Stimulated activated CD4-positive, alpha-beta T cell treated with anti-CD3 and anti-CD28 coated beads, Interleukin-15, amount 100 ng/mL, for 48 hours (primary cell): ENCODE measurements at regions not wholly inside any gene's neighbourhood (a gene's known extent, or its start where the extent isn't known, plus 50 kb on each side); places are given as distances from the start of the nearest gene placed in this dataset.

Experiments used
- DNase-seq, 2 donors: peaks; one replicate each; pipeline ENCODE4 v3.0.0-alpha.2; 2020; ENCODE audit warnings: low read depth in 2 of 2

GRCh38 chr6:102417368-102417998 is 1024.0 kb downstream of the GRIK2 start:
- DNase-seq = no peak

- DNase-seq = no peak
Measured at GRCh38 chr6:102415891-102416290, 1022.4 kb downstream of the GRIK2 start.

DNA sequence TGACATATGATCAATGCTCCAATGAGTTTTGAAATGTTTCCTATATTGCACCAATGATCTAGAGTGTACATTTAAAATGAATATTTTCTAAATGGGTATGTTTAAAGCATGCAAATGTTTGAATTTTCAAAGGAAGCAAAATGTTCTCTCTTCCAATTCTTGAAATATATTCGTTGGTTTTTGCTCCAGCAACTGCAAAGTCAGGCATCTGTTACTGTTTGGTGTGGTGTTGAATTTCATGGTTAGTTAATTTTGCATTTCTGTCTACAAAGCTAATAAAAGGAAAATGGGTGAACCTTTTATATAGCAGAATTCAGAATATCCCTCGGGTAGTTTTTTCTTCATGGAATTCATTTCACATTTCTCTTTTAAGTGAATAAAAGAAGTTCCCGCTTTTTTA is 1018.3 kb downstream of the GRIK2 start:
- DNase-seq = no peak

DNA sequence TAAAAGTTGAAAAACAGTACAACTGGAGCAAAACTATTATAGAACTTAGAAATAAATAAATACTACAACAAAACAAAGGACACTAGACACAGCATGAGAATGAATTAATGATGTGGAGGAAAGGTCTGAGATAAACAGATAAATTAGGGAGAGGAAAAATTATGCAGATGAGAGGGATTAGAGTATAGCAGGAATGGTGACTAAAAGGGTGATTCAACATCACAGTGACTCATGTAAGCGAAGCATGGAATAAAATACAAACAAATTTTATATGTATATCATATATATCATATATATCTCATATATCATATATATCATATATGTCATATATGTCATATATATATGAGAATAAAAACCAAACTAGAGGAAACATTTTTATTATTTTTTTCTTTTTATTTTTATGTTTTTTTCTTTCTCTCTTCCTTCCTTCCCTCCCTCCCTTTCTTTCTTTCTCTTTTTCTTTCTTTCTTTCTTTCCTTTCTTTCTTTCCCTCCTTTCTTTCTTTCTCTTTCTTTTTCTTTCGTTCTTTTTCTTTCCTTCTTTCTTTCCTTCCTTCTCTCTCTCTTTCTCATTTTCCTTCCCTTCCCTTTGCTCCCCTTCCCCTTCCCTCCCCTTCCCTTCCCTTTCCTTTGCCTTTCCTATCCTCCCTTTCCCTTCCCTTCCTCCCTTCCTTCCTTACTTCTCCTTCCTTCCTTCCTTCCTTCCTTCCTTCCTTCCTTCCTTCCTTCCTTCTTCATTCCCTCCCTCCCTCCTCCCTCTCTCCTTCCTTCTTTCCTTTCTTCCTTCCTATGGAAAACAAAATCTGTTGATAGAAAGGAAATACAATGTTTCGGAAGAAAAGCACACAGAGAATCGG is 1014.6 kb downstream of the GRIK2 start:
- DNase-seq = no peak

GRCh38 chr6:102405860-102406259 is 1012.4 kb downstream of the GRIK2 start:
- no peak for DNase-seq

DNA sequence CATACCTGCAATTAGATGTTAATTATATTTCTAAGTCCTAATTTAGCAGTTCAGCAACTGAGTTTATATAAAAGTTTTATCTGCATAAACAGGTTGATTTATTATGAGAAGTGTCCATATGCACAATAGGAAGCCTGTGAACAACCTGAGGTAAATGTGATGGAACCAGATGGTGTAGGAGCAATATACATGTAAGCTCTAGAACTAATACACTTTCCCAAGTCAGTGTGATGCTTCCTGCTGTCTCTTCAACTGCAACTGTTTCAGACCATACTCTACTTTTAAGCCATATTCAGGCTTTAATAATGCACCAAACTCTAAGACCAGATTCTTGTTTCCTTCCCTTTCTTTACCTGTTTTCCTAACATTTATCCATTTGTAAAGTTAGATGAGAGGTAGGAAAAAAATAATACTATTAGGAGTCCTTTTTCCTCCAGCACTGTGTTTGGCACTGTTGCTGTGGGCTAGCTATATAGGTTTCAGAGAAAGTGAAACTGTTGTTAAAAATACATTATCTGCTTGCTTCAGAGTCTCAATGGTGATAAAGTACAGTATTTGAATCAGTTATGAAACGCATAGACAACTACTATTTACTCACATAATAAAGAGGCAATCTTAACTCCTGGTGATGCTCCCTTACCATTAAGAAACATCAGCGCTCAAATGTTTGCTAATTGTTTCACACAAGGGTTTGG is 1009.3 kb downstream of the GRIK2 start:
- no peak for DNase-seq

DNA sequence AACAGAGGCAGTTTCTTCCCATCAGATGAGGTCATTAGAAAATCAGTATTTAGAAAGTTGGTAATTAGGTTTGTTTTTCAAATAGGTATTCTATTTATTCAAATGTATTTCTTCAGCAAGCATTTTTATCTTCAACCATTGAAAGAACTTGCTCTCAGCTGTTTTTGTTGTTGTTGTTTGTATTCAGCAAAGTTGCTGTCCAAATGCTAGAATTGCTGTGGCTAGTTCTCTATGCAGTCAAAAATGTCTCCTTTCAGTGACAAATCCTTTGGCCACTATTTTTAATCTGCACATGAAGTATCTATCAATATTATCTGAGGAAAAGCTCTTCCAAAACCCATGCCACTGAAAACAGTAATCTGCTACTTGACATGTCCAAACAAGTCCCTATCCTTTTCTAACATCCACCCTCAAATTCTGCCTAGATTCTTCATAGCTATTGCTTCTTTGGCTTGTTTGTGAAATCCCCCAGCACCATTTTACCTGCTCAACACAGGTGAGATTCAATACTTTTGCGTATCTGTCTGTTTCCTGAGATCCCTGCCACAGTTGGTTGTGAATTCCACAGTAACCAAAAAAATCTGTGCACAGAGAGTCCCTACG is 1005.4 kb downstream of the GRIK2 start:
- no peak for DNase-seq

- no peak for DNase-seq
Measured at GRCh38 chr6:102390541-102390940, 997.0 kb downstream of the GRIK2 start.

DNA sequence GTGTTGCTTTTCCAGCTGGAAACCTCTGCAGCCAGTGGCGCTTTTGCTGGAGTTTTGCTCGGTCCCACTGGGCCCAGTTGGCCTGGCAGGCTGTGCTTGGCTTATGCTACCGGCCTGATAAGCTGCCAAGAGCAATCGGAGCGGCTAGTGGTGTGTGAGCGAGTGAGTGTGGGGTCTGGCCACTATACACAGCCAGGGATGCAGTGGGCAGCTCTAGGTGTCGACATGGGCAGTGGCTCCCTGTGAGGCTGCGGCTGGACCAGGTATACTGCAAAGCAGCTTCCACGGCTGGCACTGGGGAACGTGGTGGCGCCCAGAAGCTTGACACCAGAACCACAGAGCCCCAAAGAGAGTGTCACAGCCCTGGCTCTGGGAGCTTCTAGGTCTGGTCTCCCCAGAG is 996.5 kb downstream of the GRIK2 start:
- DNase-seq = no peak

GRCh38 chr6:102387326-102388033 is 994.0 kb downstream of the GRIK2 start:
- no peak for DNase-seq

DNA sequence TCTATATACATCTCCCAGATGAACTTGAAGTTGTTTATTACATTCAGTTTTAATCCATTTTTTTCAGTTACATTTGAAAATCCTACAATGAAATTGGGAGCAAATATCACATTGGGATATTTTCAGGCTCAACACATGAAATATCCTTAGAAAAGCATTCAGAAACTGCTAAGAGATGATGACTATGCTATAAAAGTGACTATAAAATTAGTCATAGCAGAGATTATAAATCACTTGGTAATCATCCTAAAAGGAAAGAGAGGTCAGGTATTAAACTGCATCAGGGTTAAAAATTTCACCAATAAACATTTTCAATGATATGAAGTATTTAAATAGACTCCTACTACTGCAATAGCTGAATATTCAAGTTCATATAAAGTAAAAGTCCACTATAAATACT is 987.7 kb downstream of the GRIK2 start:
- DNase-seq = no peak

DNA sequence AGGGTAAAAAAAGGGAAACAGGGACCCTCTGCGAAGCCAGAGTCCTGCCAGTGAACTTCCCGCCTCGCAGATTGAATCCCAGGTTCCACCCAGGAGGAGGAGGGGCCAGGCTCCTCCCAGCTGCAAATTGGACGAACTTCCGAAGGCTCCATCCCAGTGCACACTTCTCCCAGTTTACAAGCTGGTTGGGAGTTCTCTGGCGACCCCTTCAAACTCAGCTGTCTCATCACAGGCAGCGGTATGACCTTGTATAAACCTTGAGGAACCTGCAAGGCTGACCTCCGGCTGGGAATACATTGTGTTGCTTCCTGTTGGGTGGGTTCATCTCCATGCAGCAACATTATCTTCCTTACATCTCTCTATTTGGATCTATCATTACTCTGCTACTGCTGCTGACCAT is 962.7 kb downstream of the GRIK2 start:
- no peak for DNase-seq

- no peak for DNase-seq
Measured at GRCh38 chr6:102355578-102355977, 962.1 kb downstream of the GRIK2 start.

DNA sequence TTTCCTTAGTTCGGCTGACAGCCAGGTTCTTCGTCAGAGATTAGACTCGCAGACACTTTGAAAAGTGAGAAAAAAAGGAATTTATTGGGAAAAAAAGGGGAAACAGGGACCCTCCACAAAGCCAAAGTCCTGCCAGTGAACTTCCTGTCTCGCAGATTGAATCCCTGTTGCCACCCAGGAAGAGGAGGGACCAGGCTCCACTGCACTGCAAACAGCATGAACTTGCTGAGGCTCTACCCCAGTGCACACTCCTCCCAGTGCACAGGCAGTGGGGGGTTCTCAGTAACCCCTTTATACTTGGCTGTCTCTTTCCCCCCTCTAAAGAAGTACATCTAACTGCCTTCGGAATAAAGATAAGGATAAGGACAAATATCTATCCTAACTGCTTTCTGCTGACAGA is 959.0 kb downstream of the GRIK2 start:
- DNase-seq = no peak

DNA sequence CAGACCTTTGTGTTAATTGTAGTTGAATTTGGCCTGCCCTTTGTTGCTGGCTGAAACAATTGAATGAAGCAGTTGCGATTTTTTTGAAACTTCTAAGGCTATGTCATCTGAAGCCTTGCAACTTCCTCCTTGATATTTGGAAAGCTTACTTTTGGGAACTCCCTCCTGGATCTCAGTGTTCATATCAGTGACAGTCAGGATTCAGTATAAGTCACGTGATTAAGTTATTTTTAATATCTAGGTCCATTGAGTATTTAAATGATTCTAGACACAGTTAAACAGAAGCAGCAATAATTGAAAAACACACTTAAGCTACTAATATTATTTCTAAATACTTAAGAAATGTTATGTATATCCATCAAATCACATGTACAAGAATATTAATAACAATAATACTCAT is 951.3 kb downstream of the GRIK2 start:
- DNase-seq = no peak

GRCh38 chr6:102340311-102340710 is 946.8 kb downstream of the GRIK2 start:
- DNase-seq = no peak

DNA sequence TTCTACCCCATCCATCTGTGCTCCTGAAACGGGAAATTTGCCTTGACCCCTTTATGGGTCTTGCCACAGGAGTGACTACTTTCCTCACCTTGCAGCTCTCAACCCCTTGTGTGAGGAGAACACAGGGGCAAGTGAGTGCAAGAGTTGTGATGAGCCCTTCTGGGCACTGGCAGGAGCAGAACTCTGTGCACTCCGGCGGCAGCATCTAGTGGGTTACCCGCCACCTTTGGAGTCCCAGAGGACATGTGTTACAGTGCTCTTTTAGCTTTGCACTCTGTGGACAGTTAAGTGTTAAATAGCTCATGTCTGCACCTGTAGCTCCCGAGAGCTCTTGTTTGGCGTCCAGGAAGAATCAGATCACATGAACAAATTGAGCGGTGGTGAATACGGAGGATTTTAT is 940.2 kb downstream of the GRIK2 start:
- no peak for DNase-seq

DNA sequence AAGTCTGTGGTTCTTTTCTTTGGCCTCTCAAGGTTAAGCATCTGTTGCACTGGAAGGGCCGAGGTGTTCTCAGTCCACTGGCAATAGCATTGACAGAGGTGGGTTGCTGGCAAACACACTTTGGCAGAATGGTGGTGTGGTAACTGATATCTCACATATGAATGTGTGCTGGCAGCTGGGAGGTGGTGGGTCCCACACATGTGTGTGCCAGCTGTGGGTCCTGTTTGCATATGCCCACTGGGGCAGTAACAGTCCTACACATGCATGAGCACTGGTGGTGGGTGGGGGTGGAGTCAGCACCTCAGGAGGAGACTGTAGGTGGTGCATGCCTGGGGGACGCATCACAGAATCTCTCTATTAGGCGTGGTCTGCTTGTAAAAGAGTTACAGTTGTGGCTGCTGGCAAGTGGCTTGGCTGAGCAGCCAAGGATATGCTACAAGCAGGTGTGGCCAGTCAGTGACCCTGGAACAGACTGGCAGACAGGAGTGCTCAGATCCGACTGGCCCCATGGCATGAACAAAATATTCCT is 934.3 kb downstream of the GRIK2 start:
- DNase-seq = no peak

GRCh38 chr6:102313699-102314098 is 920.2 kb downstream of the GRIK2 start:
- no peak for DNase-seq

- DNase-seq = no peak
Measured at GRCh38 chr6:102309700-102310099, 916.2 kb downstream of the GRIK2 start.

- DNase-seq = no peak
Measured at GRCh38 chr6:102300350-102300749, 906.8 kb downstream of the GRIK2 start.

GRCh38 chr6:102298051-102298450 is 904.5 kb downstream of the GRIK2 start:
- DNase-seq = no peak
